Endothelial cell (in vitro differentiated cells): ENCODE measurements at regions not wholly inside any gene's neighbourhood (a gene's known extent, or its start where the extent isn't known, plus 50 kb on each side); places are given as distances from the start of the nearest gene placed in this dataset.

Experiments used
- DNase-seq: peaks from one replicate; pipeline ENCODE4 v3.0.0; 2021; ENCODE audit warnings: low spot score
- H3K27ac Mint-ChIP-seq: one replicate; pipeline ENCODE4 v1.8.0; 2021; ENCODE audit warnings: mixed read lengths, inconsistent platforms; ENCODE audit not compliant: unreplicated experiment
- H3K27me3 Mint-ChIP-seq: one replicate; pipeline ENCODE4 v1.8.0; 2021; ENCODE audit warnings: mild to moderate bottlenecking, moderate library complexity, mixed read lengths, inconsistent platforms; ENCODE audit not compliant: unreplicated experiment
- H3K36me3 Mint-ChIP-seq: one replicate; pipeline ENCODE4 v1.8.0; 2021; ENCODE audit warnings: mild to moderate bottlenecking, low read depth, mixed read lengths, inconsistent platforms; ENCODE audit not compliant: unreplicated experiment
- H3K4me1 Mint-ChIP-seq: one replicate; pipeline ENCODE4 v1.8.0; 2021; ENCODE audit warnings: mild to moderate bottlenecking, mixed read lengths, inconsistent platforms; ENCODE audit not compliant: unreplicated experiment
- H3K4me3 Mint-ChIP-seq: one replicate; pipeline ENCODE4 v1.8.0; 2021; ENCODE audit warnings: mild to moderate bottlenecking, mixed read lengths, inconsistent platforms; ENCODE audit not compliant: unreplicated experiment
- H3K9me3 Mint-ChIP-seq: one replicate; pipeline ENCODE4 v1.8.0; 2021; ENCODE audit warnings: mixed read lengths, inconsistent platforms; ENCODE audit not compliant: unreplicated experiment
- CTCF ChIP-seq: fragments of 200-600 bp; sonication (generic); IDR thresholded peaks from one replicate; pipeline ENCODE4 v1.5.0; 2021; ENCODE audit warnings: antibody characterized with exemption; ENCODE audit not compliant: unreplicated experiment

GRCh38 chr18:55699233-55699765 lies 111.3 kb upstream of the TCF4 start:
- Mint-ChIP-seq H3K27ac (no peak overlapping the region), H3K36me3 (no peaks in the 10 kb centered on the region), H3K4me3 (no peak overlapping the region), H3K9me3 (no peaks in the 10 kb centered on the region), H3K27me3 (no peaks in the 10 kb centered on the region), H3K4me1 (peaks cover 2% of the 10 kb centered on the region)
- no peak for TF ChIP-seq CTCF
- no peak for DNase-seq

- TF ChIP-seq CTCF, result no peak
These were observed 108.8 kb upstream of the TCF4 start for GRCh38 chr18:55696811-55697210.

DNA sequence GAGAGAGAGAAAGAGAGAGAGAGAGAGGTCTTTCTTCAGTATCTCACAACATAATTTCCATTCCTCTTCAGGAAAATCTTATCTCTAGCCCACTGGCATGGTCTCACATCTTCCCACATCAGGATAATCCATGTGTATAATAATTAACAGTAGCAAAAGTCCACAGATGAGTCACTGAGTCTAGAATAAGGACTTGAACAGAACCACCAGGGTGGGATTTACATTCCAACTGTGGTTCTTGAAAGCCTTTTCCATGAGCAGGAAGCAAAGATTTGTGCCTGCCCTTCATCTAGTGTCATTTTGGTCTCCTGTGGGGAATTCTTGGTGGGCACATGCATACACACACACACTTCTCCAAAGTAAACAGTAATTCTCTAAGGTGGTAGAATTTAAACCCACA lies 107.1 kb upstream of the TCF4 start:
- Mint-ChIP-seq H3K4me3 (no peak overlapping the region), H3K4me1 (peaks cover 2% of the 10 kb centered on the region), H3K9me3 (no peaks in the 10 kb centered on the region), H3K27me3 (no peaks in the 10 kb centered on the region), H3K27ac (no peak overlapping the region), H3K36me3 (no peaks in the 10 kb centered on the region)
- no peak for TF ChIP-seq CTCF
- DNase-seq, result no peak

More at GRCh38 chr18:55696811-55697210, 108.8 kb upstream of the TCF4 start:
- no peak overlapping the region for H3K27ac Mint-ChIP-seq
- no peaks in the 10 kb centered on the region for H3K9me3 Mint-ChIP-seq
- no peaks in the 10 kb centered on the region for H3K36me3 Mint-ChIP-seq
- H3K4me3 Mint-ChIP-seq, result no peak overlapping the region
- H3K27me3 Mint-ChIP-seq, result no peaks in the 10 kb centered on the region
- H3K4me1 Mint-ChIP-seq, result peaks cover 2% of the 10 kb centered on the region
- DNase-seq, result no peak

DNA sequence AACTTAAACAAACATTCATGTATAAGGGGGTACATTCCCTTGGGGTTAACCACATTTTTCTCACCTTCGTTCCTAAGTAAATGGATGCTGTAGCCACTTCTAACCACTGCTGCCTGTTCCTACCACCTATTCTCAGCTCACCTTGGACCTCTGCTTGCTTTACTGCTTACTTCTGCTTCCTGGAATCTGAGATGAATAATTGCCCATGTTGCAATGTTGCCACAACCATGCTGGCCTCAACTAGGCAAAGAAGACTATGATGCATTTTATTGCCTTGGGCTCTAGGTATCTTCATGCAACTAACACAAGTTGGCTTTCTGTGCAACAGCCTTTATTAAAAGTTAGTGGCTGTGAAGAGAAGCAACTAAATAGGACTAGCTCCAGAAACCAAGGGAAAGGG lies 106.3 kb upstream of the TCF4 start:
- Mint-ChIP-seq H3K36me3 (no peaks in the 10 kb centered on the region), H3K9me3 (no peaks in the 10 kb centered on the region), H3K27ac (no peak overlapping the region), H3K4me1 (peaks cover 1% of the 10 kb centered on the region), H3K27me3 (no peaks in the 10 kb centered on the region), H3K4me3 (no peak overlapping the region)
- no peak for DNase-seq
- no peak for TF ChIP-seq CTCF

DNA sequence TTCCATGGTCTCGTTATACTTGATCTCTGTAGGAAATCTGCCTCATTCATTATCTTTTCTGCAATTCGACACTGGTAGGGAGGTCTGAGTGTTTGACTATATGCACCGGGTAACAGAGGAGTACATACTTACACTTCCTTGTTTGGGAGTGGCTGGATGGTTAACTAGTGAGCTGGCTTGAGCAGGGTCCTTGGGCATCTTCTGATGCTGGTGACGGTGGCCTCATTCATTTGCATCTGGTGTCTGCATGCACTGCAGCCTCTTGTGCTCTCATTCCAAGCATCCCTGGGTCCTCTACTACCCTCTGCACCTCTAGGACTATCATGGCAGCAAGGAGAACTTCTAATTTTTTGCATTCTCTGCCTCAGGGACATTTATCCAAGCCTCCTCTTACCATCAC lies 100.0 kb upstream of the TCF4 start:
- no peaks in the 10 kb centered on the region for H3K27me3 Mint-ChIP-seq
- H3K27ac Mint-ChIP-seq, result no peak overlapping the region
- no peak for TF ChIP-seq CTCF
- DNase-seq, result no peak
- no peaks in the 10 kb centered on the region for H3K4me1 Mint-ChIP-seq
- no peaks in the 10 kb centered on the region for H3K9me3 Mint-ChIP-seq
- H3K4me3 Mint-ChIP-seq, result no peak overlapping the region
- H3K36me3 Mint-ChIP-seq, result no peaks in the 10 kb centered on the region
